HL-60 (cell line): ENCODE measurements at regions not wholly inside any gene's neighbourhood (a gene's known extent, or its start where the extent isn't known, plus 50 kb on each side); places are given as distances from the start of the nearest gene placed in this dataset.

Experiments used
- POLR2AphosphoS5 ChIP-seq: IDR thresholded peaks from 2 replicates; pipeline ENCODE4 v1.6.1; 2012; ENCODE audit warnings: low read depth
- TF ChIP-seq, protein P1 (sequence below): IDR thresholded peaks from one replicate; pipeline ENCODE4 v1.5.1; 2011; ENCODE audit warnings: low read length, control low read depth, inconsistent platforms; ENCODE audit not compliant: insufficient read depth
- TF ChIP-seq, protein P2 (sequence below): IDR thresholded peaks from 2 replicates; pipeline ENCODE4 v1.6.1; 2012; ENCODE audit warnings: low read depth; ENCODE audit not compliant: insufficient replicate concordance

DNA sequence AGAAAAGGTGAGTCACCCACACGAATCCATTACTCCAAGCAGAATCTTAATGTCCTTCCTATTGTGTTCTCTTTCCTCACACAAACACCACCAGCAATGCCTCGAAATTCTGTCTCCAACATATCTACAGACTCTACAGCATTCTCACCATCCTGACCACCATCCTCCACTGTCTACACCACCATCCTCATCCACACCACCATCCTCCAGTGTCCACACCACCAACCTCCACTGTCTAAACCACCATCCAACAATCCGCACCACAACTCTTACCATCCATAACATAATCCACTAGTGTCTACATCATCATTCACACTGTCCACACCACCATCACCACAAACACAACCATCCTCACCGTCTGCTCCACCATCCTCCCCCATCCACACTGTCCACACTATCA is 121.6 kb upstream of the ALKAL2 start:
- TF ChIP-seq, protein P1, sequence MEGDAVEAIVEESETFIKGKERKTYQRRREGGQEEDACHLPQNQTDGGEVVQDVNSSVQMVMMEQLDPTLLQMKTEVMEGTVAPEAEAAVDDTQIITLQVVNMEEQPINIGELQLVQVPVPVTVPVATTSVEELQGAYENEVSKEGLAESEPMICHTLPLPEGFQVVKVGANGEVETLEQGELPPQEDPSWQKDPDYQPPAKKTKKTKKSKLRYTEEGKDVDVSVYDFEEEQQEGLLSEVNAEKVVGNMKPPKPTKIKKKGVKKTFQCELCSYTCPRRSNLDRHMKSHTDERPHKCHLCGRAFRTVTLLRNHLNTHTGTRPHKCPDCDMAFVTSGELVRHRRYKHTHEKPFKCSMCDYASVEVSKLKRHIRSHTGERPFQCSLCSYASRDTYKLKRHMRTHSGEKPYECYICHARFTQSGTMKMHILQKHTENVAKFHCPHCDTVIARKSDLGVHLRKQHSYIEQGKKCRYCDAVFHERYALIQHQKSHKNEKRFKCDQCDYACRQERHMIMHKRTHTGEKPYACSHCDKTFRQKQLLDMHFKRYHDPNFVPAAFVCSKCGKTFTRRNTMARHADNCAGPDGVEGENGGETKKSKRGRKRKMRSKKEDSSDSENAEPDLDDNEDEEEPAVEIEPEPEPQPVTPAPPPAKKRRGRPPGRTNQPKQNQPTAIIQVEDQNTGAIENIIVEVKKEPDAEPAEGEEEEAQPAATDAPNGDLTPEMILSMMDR, result no peak
- TF ChIP-seq, protein P2, sequence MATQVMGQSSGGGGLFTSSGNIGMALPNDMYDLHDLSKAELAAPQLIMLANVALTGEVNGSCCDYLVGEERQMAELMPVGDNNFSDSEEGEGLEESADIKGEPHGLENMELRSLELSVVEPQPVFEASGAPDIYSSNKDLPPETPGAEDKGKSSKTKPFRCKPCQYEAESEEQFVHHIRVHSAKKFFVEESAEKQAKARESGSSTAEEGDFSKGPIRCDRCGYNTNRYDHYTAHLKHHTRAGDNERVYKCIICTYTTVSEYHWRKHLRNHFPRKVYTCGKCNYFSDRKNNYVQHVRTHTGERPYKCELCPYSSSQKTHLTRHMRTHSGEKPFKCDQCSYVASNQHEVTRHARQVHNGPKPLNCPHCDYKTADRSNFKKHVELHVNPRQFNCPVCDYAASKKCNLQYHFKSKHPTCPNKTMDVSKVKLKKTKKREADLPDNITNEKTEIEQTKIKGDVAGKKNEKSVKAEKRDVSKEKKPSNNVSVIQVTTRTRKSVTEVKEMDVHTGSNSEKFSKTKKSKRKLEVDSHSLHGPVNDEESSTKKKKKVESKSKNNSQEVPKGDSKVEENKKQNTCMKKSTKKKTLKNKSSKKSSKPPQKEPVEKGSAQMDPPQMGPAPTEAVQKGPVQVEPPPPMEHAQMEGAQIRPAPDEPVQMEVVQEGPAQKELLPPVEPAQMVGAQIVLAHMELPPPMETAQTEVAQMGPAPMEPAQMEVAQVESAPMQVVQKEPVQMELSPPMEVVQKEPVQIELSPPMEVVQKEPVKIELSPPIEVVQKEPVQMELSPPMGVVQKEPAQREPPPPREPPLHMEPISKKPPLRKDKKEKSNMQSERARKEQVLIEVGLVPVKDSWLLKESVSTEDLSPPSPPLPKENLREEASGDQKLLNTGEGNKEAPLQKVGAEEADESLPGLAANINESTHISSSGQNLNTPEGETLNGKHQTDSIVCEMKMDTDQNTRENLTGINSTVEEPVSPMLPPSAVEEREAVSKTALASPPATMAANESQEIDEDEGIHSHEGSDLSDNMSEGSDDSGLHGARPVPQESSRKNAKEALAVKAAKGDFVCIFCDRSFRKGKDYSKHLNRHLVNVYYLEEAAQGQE, result no peak
- TF ChIP-seq POLR2AphosphoS5, result no peak
